CD14-positive monocyte (primary cell): ENCODE measurements at regions not wholly inside any gene's neighbourhood (a gene's known extent, or its start where the extent isn't known, plus 50 kb on each side); places are given as distances from the start of the nearest gene placed in this dataset.

Experiments
- DNase-seq, 3 donors: peaks; one replicate each; pipeline ENCODE4 v3.0.0-alpha.2; 2011 to 2022
- H2AFZ ChIP-seq: 2 replicates; pipeline ENCODE4 v1.6.0; 2012; ENCODE audit warnings: mild to moderate bottlenecking, low read depth, low read length, inconsistent platforms; ENCODE audit not compliant: insufficient read depth, poor library complexity, severe bottlenecking
- H3K27ac ChIP-seq, 2 donors: 1 replicate in 1 of 2; 2 replicates in 1 of 2; pipeline ENCODE4 v1.5.1; 2012 to 2013; ENCODE audit warnings: low read length in 2 of 2, control low read depth in 1 of 2, inconsistent platforms in 1 of 2, low read depth in 1 of 2, mild to moderate bottlenecking in 1 of 2
- H3K27me3 ChIP-seq, 2 donors: one replicate each; pipeline versions ENCODE4 v1.6.0 to v1.6.1; 2011 to 2013; ENCODE audit warnings: low read length in 2 of 2; ENCODE audit not compliant: control insufficient read depth in 2 of 2, insufficient read depth in 2 of 2
- H3K36me3 ChIP-seq, 2 donors: replicated peaks in 1 of 2; 1 replicate in 1 of 2; 2 replicates in 1 of 2; pipeline versions ENCODE4 v1.5.1 to v1.6.1; 2012 to 2013; ENCODE audit warnings: low read length in 2 of 2, control low read depth in 1 of 2, inconsistent platforms in 1 of 2, mild to moderate bottlenecking in 1 of 2; ENCODE audit not compliant: insufficient read depth in 2 of 2, control insufficient read depth in 1 of 2
- H3K4me1 ChIP-seq, 2 donors: 1 replicate in 1 of 2; 2 replicates in 1 of 2; pipeline versions ENCODE4 v1.5.1 to v1.6.1; 2012 to 2013; ENCODE audit warnings: low read length in 2 of 2, control low read depth in 1 of 2, inconsistent platforms in 1 of 2, mild to moderate bottlenecking in 1 of 2, moderate library complexity in 1 of 2; ENCODE audit not compliant: insufficient read depth in 2 of 2, control insufficient read depth in 1 of 2
- H3K4me2 ChIP-seq: replicated peaks from 2 replicates; pipeline ENCODE3; 2012; ENCODE audit warnings: low read length, moderate library complexity, mild to moderate bottlenecking; ENCODE audit not compliant: poor library complexity, severe bottlenecking; ENCODE audit errors: extremely low read depth
- H3K4me3 ChIP-seq, 3 experiments: fragments of 200-600 bp in 1 of 3; sonication (generic) in 1 of 3; replicated peaks in 1 of 3; 1 replicate in 2 of 3; 2 replicates in 1 of 3; pipeline ENCODE4 v1.5.1; 2011 to 2013; ENCODE audit warnings: low read length in 3 of 3, mild to moderate bottlenecking in 3 of 3, control low read depth in 2 of 3, low read depth in 2 of 3, inconsistent platforms in 1 of 3, moderate library complexity in 1 of 3
- H3K79me2 ChIP-seq: 2 replicates; pipeline ENCODE4 v1.6.0; 2012; ENCODE audit warnings: mild to moderate bottlenecking, control low read depth, inconsistent platforms, low read length, moderate library complexity; ENCODE audit not compliant: insufficient read depth
- H3K9ac ChIP-seq: 2 replicates; pipeline ENCODE4 v1.6.0; 2017; ENCODE audit warnings: low read length, mild to moderate bottlenecking; ENCODE audit not compliant: insufficient read depth, poor library complexity, severe bottlenecking
- H3K9me3 ChIP-seq, 2 donors: replicated peaks in 1 of 2; 1 replicate in 1 of 2; 2 replicates in 1 of 2; pipeline versions ENCODE4 v1.5.1 to v1.6.1; 2012 to 2013; ENCODE audit warnings: low read length in 2 of 2, control low read depth in 1 of 2; ENCODE audit not compliant: control insufficient read depth in 1 of 2, insufficient read depth in 1 of 2
- H4K20me1 ChIP-seq: 2 replicates; pipeline ENCODE4 v1.6.0; 2012; ENCODE audit warnings: mild to moderate bottlenecking, low read length, control low read depth, moderate library complexity; ENCODE audit not compliant: insufficient read depth
- H3K27ac Mint-ChIP-seq, 7 donors: one replicate each; pipeline ENCODE4 v1.8.0; 2020; ENCODE audit warnings: mild to moderate bottlenecking in 7 of 7, mixed read lengths in 7 of 7, moderate library complexity in 6 of 7, inconsistent platforms in 2 of 7
- H3K27me3 Mint-ChIP-seq, 3 donors: one replicate each; pipeline ENCODE4 v1.8.0; 2021 to 2022; ENCODE audit warnings: low read depth in 3 of 3, mild to moderate bottlenecking in 3 of 3, mixed read lengths in 3 of 3, moderate library complexity in 3 of 3, inconsistent platforms in 1 of 3
- H3K36me3 Mint-ChIP-seq, 2 donors: one replicate each; pipeline ENCODE4 v1.8.0; 2020; ENCODE audit warnings: mixed read lengths in 2 of 2, inconsistent platforms in 1 of 2, mild to moderate bottlenecking in 1 of 2
- H3K4me1 Mint-ChIP-seq: one replicate; pipeline ENCODE4 v1.8.0; 2020; ENCODE audit warnings: mild to moderate bottlenecking, mixed read lengths
- H3K4me3 Mint-ChIP-seq, 2 donors: one replicate each; pipeline ENCODE4 v1.8.0; 2020; ENCODE audit warnings: mild to moderate bottlenecking in 2 of 2, mixed read lengths in 2 of 2, moderate library complexity in 1 of 2
- H3K9me3 Mint-ChIP-seq, 7 donors: one replicate each; pipeline ENCODE4 v1.8.0; 2020 to 2022; ENCODE audit warnings: mixed read lengths in 7 of 7, mild to moderate bottlenecking in 6 of 7, moderate library complexity in 6 of 7, inconsistent platforms in 2 of 7
- WGBS: methylation state at CpG from one replicate; pipeline ENCODE4 v1.1.5; 2013; ENCODE audit warnings: missing lambda C conversion rate; ENCODE audit not compliant: insufficient coverage; 5-methylcytosine and 5-hydroxymethylcytosine counted together
- intact Hi-C, 2 donors: fragments of 100-400 bp; cut with micrococcal nuclease; formaldehyde crosslinking; loops; one replicate each; pipeline versions ENCODE4 v1.15.0 to v1.15.1; 2023
- TF ChIP-seq, protein P1 (sequence below): fragments of 200-600 bp; IDR thresholded peaks from one replicate; pipeline ENCODE4 v1.8.0; 2022; ENCODE audit warnings: antibody characterized with exemption, mild to moderate bottlenecking

DNA sequence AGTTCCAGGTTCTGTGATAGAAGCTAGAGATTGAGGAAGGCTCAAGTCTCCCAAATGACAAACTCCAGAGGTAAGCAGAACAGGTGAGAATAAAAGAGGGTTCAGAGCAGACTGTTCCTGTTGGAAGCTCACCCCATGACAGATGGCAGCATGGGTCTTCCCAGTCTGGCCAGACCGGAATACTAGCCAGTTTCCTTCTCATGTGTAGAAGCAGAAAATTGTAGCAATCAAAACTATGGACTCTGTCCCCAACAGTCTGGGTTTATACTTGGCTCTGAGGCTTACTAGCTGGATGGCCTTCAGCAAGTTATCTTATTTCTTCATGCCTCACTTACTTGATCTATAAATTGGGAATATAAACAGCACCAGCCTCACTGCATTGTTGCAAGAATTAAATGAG is 494.8 kb downstream of the MN1 start:
- Histone ChIP-seq H3K4me3 (no peak overlapping the region), H3K27me3 (no peaks in the 10 kb centered on the region), H3K4me2 (no peak overlapping the region), H3K27ac (no peak overlapping the region), H3K4me1 (no peaks in the 10 kb centered on the region), H4K20me1 (no peaks in the 10 kb centered on the region), H2AFZ (no peak overlapping the region), H3K9ac (no peak overlapping the region), H3K79me2 (no peaks in the 10 kb centered on the region), H3K9me3 (no peaks in the 10 kb centered on the region), H3K36me3 (no peaks in the 10 kb centered on the region)
- no peaks in the 10 kb centered on the region for H3K36me3 Mint-ChIP-seq
- intact Hi-C loops: no loop called here
- H3K4me3 Mint-ChIP-seq: no peak overlapping the region
- no peak for DNase-seq
- H3K4me1 Mint-ChIP-seq: no peaks in the 10 kb centered on the region
- WGBS: 80% methylated on average over 1 of the region's 1 CpG
- H3K27ac Mint-ChIP-seq: no peak overlapping the region
- TF ChIP-seq, protein P1, sequence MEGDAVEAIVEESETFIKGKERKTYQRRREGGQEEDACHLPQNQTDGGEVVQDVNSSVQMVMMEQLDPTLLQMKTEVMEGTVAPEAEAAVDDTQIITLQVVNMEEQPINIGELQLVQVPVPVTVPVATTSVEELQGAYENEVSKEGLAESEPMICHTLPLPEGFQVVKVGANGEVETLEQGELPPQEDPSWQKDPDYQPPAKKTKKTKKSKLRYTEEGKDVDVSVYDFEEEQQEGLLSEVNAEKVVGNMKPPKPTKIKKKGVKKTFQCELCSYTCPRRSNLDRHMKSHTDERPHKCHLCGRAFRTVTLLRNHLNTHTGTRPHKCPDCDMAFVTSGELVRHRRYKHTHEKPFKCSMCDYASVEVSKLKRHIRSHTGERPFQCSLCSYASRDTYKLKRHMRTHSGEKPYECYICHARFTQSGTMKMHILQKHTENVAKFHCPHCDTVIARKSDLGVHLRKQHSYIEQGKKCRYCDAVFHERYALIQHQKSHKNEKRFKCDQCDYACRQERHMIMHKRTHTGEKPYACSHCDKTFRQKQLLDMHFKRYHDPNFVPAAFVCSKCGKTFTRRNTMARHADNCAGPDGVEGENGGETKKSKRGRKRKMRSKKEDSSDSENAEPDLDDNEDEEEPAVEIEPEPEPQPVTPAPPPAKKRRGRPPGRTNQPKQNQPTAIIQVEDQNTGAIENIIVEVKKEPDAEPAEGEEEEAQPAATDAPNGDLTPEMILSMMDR: no peak
- H3K9me3 Mint-ChIP-seq: peaks cover 1 to 10% (median 3%) of the 10 kb centered on the region in 7 donors
- peaks cover 0 to 8% (median 0%) of the 10 kb centered on the region in 3 donors for H3K27me3 Mint-ChIP-seq

DNA sequence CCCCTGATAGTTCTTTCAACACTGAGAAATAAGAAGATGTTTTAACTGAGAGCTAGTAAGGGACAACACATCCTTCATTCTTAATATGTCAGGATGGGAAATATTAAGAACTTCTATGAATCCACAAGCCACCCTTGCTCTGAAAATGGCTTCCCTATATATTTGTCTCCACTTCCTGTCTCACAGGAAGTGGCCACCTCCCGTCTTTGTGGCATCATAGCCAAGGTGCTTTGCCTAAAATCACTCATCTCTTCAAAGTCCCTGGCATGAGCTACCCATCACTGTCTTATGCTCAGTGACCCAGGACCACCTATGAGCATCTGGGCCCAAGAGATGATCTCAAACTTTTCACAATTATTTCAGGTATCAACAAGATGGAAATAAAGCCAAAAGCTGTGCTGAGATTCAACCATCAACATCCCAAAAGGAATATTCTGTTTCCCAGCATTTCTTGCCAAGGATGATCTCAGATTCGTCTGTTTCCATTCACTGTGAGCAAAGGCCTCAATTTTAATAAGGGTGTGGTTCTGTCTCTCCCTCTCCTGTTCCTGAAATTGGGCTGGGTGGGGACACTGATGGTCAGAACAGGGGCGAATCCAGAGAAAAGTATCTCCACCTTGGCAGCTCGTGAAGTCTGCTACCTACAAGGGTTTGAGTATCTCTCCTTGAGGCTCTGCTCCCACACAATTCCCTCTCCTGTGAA is 493.9 kb downstream of the MN1 start:
- Histone ChIP-seq H3K4me3 (no peak overlapping the region), H3K4me2 (no peak overlapping the region), H3K9ac (no peak overlapping the region), H3K4me1 (no peaks in the 10 kb centered on the region), H2AFZ (no peak overlapping the region), H4K20me1 (no peaks in the 10 kb centered on the region), H3K79me2 (no peaks in the 10 kb centered on the region), H3K9me3 (no peaks in the 10 kb centered on the region), H3K27me3 (no peaks in the 10 kb centered on the region), H3K27ac (no peak overlapping the region), H3K36me3 (no peaks in the 10 kb centered on the region)
- peaks cover 0 to 7% (median 0%) of the 10 kb centered on the region in 3 donors for H3K27me3 Mint-ChIP-seq
- peaks cover 1 to 10% (median 3%) of the 10 kb centered on the region in 7 donors for H3K9me3 Mint-ChIP-seq
- intact Hi-C loops: no loop called here
- no peak overlapping the region for H3K4me3 Mint-ChIP-seq
- TF ChIP-seq, protein P1: no peak
- no peak overlapping the region for H3K27ac Mint-ChIP-seq
- H3K36me3 Mint-ChIP-seq: no peaks in the 10 kb centered on the region
- no peak for DNase-seq
- WGBS: 60% methylated on average over 3 of the region's 4 CpGs
- H3K4me1 Mint-ChIP-seq: no peaks in the 10 kb centered on the region
